ENCODE measurements at regions not wholly inside any gene's neighbourhood (a gene's known extent, or its start where the extent isn't known, plus 50 kb on each side); places are given as distances from the start of the nearest gene placed in this dataset.

DNA sequence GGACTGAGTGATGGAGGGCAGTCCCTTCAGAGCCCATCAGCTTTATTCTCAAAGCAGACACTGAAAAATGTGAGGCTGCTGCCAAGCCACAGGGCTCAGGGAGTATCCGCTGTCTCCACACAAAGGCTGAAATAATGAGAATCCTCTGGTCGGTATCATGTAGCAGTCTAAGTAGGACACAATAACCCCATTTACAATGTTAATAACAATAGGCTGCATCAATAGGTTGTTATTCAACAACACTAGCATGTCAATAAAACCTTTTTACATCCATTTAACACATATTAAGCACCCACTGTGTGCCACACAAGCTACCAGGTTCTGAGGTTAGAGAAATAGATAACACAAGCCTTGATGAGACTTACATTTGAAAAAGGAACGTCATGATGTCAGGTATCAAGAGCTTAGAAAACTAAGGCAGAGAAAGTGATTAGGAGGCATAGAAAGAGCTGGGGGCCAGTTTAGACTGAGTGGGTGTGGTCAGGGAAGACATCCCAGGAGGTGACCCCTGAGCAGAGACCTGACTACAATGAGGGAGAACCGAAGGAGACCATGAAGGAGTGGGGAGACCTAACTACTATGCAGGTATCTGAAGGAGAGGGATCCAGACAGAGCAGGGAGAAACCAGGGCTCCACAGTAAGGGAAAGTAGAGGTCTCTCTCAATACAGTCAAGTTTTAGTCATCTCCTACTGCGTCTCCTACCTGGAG lies 140.1 kb upstream of the GRIA1 start:
- no TSS peak for BruUV-seq (replicated peaks)
- no peaks in the 10 kb centered on the region for H3K4me1 Mint-ChIP-seq (ENCODE audit: low read depth, unreplicated experiment)
- no peak overlapping the region for H3K4me3 Mint-ChIP-seq (ENCODE audit: low read depth, unreplicated experiment)
- TF ChIP-seq, protein P1, sequence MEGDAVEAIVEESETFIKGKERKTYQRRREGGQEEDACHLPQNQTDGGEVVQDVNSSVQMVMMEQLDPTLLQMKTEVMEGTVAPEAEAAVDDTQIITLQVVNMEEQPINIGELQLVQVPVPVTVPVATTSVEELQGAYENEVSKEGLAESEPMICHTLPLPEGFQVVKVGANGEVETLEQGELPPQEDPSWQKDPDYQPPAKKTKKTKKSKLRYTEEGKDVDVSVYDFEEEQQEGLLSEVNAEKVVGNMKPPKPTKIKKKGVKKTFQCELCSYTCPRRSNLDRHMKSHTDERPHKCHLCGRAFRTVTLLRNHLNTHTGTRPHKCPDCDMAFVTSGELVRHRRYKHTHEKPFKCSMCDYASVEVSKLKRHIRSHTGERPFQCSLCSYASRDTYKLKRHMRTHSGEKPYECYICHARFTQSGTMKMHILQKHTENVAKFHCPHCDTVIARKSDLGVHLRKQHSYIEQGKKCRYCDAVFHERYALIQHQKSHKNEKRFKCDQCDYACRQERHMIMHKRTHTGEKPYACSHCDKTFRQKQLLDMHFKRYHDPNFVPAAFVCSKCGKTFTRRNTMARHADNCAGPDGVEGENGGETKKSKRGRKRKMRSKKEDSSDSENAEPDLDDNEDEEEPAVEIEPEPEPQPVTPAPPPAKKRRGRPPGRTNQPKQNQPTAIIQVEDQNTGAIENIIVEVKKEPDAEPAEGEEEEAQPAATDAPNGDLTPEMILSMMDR (IDR thresholded peaks at IDR 0.05; ENCODE audit: unreplicated experiment): no peak
- H3K9me3 Mint-ChIP-seq (ENCODE audit: low read depth, unreplicated experiment): peaks cover 5% of the 10 kb centered on the region
- no peaks in the 10 kb centered on the region for H3K36me3 Mint-ChIP-seq (ENCODE audit: insufficient read depth, unreplicated experiment)
- no peaks in the 10 kb centered on the region for H3K27me3 Mint-ChIP-seq (ENCODE audit: unreplicated experiment)
- no peak overlapping the region for H3K27ac Mint-ChIP-seq (ENCODE audit: unreplicated experiment)
- intact Hi-C loops (cut with micrococcal nuclease; ENCODE audit: unreplicated experiment): no loop called here
- DNase-seq: no peak
- CTCF ChIA-PET: no interaction called here

DNA sequence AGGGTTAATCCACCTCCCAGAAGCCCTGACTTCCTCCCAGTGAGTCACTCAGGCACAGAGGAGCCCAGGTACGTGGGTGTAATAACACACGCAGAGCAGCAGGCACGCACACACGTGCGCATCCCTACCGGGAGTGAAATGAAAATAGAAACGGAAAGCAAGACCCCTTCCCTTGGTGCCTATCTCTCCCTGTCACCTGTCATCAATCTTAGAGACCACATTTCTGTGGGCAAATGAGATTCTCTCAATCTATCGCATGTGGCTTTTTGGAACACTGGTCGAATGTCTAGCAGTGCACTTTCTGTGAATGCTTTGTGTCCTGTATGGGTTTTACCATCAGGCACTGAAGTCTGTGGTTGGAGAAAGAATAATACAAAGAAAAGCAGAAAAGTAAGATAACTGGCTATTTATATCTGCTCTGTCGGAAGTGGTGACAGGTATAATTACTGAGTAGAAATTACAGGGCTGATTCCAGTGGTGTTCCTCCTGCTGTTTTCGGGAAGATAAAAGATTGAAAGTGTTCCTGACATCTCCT lies 137.7 kb upstream of the GRIA1 start:
- intact Hi-C loops (cut with micrococcal nuclease; ENCODE audit: unreplicated experiment): no loop called here
- no peaks in the 10 kb centered on the region for H3K27me3 Mint-ChIP-seq (ENCODE audit: unreplicated experiment)
- H3K9me3 Mint-ChIP-seq (ENCODE audit: low read depth, unreplicated experiment): peaks cover 5% of the 10 kb centered on the region
- CTCF ChIA-PET: no interaction called here
- TF ChIP-seq, protein P1 (IDR thresholded peaks at IDR 0.05; ENCODE audit: unreplicated experiment): no peak
- H3K4me1 Mint-ChIP-seq (ENCODE audit: low read depth, unreplicated experiment): no peaks in the 10 kb centered on the region
- DNase-seq: peak; percentile 12
- H3K36me3 Mint-ChIP-seq (ENCODE audit: insufficient read depth, unreplicated experiment): no peaks in the 10 kb centered on the region
- H3K27ac Mint-ChIP-seq (ENCODE audit: unreplicated experiment): no peak overlapping the region
- BruUV-seq (replicated peaks): no TSS peak
- no peak overlapping the region for H3K4me3 Mint-ChIP-seq (ENCODE audit: low read depth, unreplicated experiment)

DNA sequence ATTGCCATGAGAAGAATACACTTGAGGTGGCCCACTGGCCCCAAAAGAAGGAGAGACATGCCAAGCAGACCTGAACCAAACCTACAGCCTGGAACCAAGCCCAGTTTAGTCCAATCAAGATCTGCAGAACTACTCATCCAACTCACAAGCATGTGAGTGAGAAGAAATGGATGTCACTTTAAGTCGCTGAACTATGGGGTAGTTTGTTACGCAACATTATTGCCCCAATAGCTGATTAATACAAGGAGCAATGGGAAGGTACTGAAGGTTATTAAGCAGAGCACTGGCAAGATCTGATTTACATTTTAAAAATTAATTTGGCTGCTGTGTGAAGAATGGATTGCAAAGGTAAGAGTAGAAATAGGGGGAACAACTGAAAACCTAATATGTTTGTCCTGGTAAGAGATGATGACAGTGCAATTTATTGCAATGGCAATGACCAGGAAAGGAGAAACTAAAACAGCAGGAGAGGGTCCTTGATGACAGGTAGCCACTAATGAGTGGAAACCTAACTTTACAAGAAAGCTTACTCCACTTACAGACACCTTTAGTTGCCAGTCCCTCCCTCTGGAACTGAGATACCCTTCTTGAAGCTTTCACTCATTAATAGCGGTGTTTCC lies 132.9 kb upstream of the GRIA1 start:
- Mint-ChIP-seq H3K27me3 (ENCODE audit: unreplicated experiment) (no peaks in the 10 kb centered on the region), H3K27ac (ENCODE audit: unreplicated experiment) (no peak overlapping the region), H3K9me3 (ENCODE audit: low read depth, unreplicated experiment) (peaks cover 5% of the 10 kb centered on the region), H3K36me3 (ENCODE audit: insufficient read depth, unreplicated experiment) (no peaks in the 10 kb centered on the region), H3K4me1 (ENCODE audit: low read depth, unreplicated experiment) (no peaks in the 10 kb centered on the region), H3K4me3 (ENCODE audit: low read depth, unreplicated experiment) (no peak overlapping the region)
- intact Hi-C loops (cut with micrococcal nuclease; ENCODE audit: unreplicated experiment): no loop called here
- BruUV-seq (replicated peaks): no TSS peak
- TF ChIP-seq, protein P1 (IDR thresholded peaks at IDR 0.05; ENCODE audit: unreplicated experiment): no peak
- CTCF ChIA-PET: interaction anchor here (1.1 kb wide), 1 partner anchor 17 kb away, joined by 3 read pairs; no protein-coding TSS in a partner anchor
- DNase-seq: no peak

DNA sequence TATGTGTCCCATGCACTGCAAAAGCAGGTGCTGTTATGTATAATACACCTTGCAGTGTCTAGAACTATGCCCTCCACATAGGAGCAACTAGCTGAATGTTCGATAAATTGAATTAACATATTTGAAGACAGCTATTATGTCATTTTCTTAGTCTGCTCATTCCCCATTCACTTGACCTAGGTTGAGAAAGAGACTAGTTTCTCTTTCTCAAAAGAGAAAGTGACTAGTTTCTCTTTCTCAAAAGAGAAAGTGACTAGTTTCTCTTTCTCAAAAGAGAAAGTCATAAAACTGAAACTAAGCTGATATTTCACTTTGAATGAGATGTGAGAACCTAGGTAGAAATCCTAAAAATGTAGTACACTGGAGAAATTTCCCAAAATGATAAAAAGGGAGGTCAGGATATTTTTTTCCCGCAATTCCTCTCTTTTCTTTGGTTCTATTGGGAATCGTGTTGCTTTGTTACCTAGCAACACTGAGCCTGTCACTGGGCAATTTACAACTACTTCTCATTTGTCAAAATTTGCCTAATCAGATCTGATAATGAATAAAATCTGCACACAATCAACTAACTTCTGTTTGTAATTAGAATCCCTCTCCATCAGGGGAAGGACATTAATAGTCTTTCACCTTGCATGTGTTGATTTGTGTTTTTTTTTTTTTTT lies 132.0 kb upstream of the GRIA1 start:
- H3K27ac Mint-ChIP-seq (ENCODE audit: unreplicated experiment): no peak overlapping the region
- intact Hi-C loops (cut with micrococcal nuclease; ENCODE audit: unreplicated experiment): no loop called here
- no peaks in the 10 kb centered on the region for H3K4me1 Mint-ChIP-seq (ENCODE audit: low read depth, unreplicated experiment)
- CTCF ChIA-PET: interaction anchor here (1.1 kb wide), 1 partner anchor 18 kb away, joined by 3 read pairs; no protein-coding TSS in a partner anchor
- peaks cover 5% of the 10 kb centered on the region for H3K9me3 Mint-ChIP-seq (ENCODE audit: low read depth, unreplicated experiment)
- TF ChIP-seq, protein P1 (IDR thresholded peaks at IDR 0.05; ENCODE audit: unreplicated experiment): no peak
- no peaks in the 10 kb centered on the region for H3K27me3 Mint-ChIP-seq (ENCODE audit: unreplicated experiment)
- H3K4me3 Mint-ChIP-seq (ENCODE audit: low read depth, unreplicated experiment): no peak overlapping the region
- DNase-seq: no peak
- H3K36me3 Mint-ChIP-seq (ENCODE audit: insufficient read depth, unreplicated experiment): no peaks in the 10 kb centered on the region
- no TSS peak for BruUV-seq (replicated peaks)

All from Calu3 (cell line).